ENCODE measurements at regions not wholly inside any gene's neighbourhood (a gene's known extent, or its start where the extent isn't known, plus 50 kb on each side); places are given as distances from the start of the nearest gene placed in this dataset.

GRCh38 chr7:48832303-48832845 is 92.0 kb upstream of the CDC14C start:
- no peak for FAIRE-seq

DNA sequence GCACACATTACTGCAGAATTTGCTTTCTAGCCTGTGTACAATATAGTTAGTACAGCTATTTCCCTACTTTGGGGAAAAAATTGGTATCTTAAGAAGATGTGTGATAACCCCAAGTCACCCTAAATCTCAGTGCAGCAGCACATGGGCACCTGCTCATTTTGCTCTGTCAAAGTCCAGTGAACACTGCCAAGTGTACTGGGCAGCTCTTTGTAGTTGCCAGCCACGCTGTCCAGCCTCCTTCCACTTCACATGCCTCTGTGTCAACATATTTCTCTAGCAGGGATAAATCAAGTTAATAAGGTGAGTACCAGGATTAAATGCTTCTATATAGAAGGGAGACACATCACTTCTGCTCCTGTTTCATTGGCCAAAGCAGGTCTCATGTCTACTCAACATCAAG is 87.1 kb upstream of the CDC14C start:
- no peak for FAIRE-seq

DNA sequence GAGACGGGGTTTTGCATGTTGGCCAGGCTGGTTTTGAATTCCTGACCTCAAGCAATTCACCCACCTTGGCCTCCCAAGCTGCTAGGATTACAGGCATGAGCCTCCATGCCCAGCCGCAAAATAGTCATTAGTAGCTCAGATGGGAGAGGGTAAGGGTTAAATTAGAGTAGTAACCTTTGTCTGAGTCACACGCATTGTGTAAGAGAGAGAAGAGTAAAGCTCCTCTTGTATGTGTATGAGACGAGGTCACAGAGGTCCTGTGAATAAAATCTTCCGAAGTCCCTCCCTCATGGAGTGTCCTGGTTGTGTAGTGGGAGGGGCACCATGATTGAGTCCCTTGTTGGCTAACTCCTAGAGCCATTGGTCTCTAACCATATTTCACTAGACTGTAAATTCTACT is 85.2 kb upstream of the CDC14C start:
- FAIRE-seq: no peak

DNA sequence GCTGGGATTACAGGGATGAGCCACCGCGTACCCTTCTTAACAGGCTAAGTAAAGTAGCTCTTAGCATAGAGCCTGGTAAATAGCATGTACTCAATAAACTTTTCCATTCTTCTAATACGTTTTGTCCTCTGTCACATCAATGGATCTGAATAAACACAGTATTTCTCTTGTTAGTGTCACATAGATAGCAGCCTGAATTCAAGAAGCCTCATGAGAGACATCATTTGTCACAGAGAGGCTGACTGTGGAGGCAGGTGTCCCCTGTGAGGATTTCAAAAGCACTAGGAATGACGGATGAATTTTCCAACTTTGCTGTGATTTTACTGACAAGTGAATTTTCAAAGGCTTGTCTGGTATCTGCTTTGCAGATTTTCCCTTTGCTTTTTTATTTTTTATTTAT is 82.6 kb upstream of the CDC14C start:
- FAIRE-seq: no peak

DNA sequence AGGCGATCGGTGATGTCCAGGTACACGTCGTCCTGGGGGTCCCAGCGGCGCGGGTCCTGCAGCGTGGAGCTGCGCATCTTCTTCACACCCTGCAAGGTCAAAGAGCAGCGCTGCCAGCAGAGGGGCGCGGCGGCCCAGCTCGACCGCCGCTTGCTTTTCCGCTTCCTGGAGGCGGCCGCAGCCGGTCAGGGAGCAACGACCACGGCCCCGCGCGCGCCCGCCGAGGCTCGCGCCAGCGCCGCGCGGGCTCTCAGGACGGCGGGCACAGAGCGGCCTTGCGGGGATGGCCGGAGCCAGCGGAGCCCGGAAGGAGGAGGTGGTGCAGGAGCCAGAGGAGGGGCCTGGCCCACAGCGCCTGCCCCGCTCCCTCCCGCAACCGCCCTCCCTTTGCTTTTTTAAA is 76.4 kb upstream of the CDC14C start:
- FAIRE-seq: no peak

DNA sequence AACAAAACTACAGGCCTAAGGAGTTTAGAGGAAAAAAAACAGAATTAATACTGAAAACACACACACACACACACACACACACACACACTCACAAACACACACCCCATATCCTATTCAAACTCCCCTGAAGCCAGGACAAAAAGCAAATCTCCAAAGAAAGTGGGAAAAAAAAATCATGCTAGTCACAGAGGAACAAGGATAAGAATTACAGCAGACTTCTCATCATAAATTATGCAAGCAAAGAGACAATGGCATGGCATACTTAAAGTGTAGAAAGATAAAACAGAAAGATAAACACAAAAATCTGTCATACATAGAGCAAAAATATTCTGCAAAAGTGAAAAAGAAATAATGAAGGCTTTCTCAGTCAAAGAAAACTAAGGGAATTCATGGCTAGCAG is 63.9 kb upstream of the CDC14C start:
- peak; percentile 68 for FAIRE-seq

GRCh38 chr7:48868916-48869315 is 55.4 kb upstream of the CDC14C start:
- no peak for FAIRE-seq

DNA sequence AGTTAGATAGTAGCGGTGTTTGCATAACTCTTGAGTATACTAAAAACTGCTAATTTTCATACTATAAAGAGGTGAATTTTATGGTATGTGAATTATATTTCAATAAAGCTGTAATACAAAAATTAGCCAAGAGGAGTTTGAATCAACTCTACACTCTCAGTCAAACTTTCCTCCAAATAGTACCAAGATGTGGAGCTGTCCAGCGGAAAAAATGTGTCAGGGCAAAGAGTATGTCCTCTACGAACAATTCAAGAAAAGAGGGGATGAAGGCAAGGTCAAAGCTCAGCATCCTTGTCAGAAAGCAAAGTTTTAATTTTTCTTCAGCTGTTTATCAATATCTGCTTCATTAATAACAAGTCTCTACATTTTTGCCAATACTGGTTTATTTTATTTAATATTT is 51.8 kb upstream of the CDC14C start:
- FAIRE-seq: no peak
